H1 (cell line): ENCODE measurements at regions not wholly inside any gene's neighbourhood (a gene's known extent, or its start where the extent isn't known, plus 50 kb on each side); places are given as distances from the start of the nearest gene placed in this dataset.

Experiments used
- CTCF ChIA-PET: fragments of 300-600 bp; sonication (Branson Sonifier 250); formaldehyde crosslinking; loops from one replicate; lab custom pipeline; 2021; ENCODE audit not compliant: partially characterized antibody; lab: Charles Lee
- POLR2A ChIA-PET: fragments of 300-600 bp; sonication (Branson Sonifier 250); formaldehyde crosslinking; loops from one replicate; lab custom pipeline; 2021; ENCODE audit warnings: inconsistent platforms; ENCODE audit not compliant: partially characterized antibody; lab: Charles Lee
- DNase-seq, 2 experiments: peaks; one replicate each; pipeline versions ENCODE4 v3.0.0 to v3.0.0-alpha.2; 2010 to 2022; ENCODE audit warnings: low spot score in 2 of 2, low read depth in 1 of 2, mixed read lengths in 1 of 2
- FAIRE-seq: peaks from 2 replicates; lab custom pipeline; 2011; peaks lifted over from hg19 to GRCh38; lab: Jason Lieb, UNC
- H2AFZ ChIP-seq: 2 replicates; pipeline ENCODE4 v1.8.1; 2012; ENCODE audit warnings: low read length, inconsistent platforms
- H2AK5ac ChIP-seq: 2 replicates; pipeline ENCODE4 v1.6.1; 2013; ENCODE audit warnings: low read depth, low read length
- H2BK120ac ChIP-seq: replicated peaks from 2 replicates; pipeline ENCODE3; 2013; ENCODE audit warnings: low read depth, low read length, inconsistent platforms
- H2BK12ac ChIP-seq: 2 replicates; pipeline ENCODE4 v1.6.1; 2013; ENCODE audit warnings: low read depth, low read length
- H2BK15ac ChIP-seq: 2 replicates; pipeline ENCODE4 v1.6.1; 2013; ENCODE audit warnings: low read length
- H2BK20ac ChIP-seq: 2 replicates; pipeline ENCODE4 v1.6.1; 2013; ENCODE audit warnings: low read length
- H2BK5ac ChIP-seq: 2 replicates; pipeline ENCODE4 v1.6.1; 2013; ENCODE audit warnings: low read depth, low read length
- H3K14ac ChIP-seq: 2 replicates; pipeline ENCODE4 v1.6.1; 2013; ENCODE audit warnings: inconsistent platforms; ENCODE audit not compliant: insufficient read length
- H3K18ac ChIP-seq: 2 replicates; pipeline ENCODE4 v1.6.1; 2013; ENCODE audit warnings: low read length; ENCODE audit errors: extremely low read depth
- H3K23ac ChIP-seq: 2 replicates; pipeline ENCODE4 v1.6.1; 2013; ENCODE audit warnings: inconsistent platforms; ENCODE audit not compliant: insufficient read length
- H3K23me2 ChIP-seq: 2 replicates; pipeline ENCODE4 v1.6.1; 2013; ENCODE audit warnings: low read depth, low read length
- H3K27ac ChIP-seq: 2 replicates; pipeline ENCODE4 v1.6.1; 2011; ENCODE audit warnings: low read depth, low read length, inconsistent platforms
- H3K27me3 ChIP-seq, 4 experiments: replicated peaks in 1 of 4; 1 replicate in 1 of 4; 2 replicates in 3 of 4; pipeline versions ENCODE4 v1.6.1 to v1.8.1; 2011 to 2013; ENCODE audit warnings: low read length in 3 of 4, mild to moderate bottlenecking in 3 of 4, inconsistent platforms in 2 of 4, mixed read lengths in 2 of 4, moderate library complexity in 1 of 4; ENCODE audit not compliant: control insufficient read depth in 3 of 4, insufficient read depth in 3 of 4; ENCODE audit errors: extremely low read depth in 1 of 4
- H3K36me3 ChIP-seq, 4 experiments: 2 replicates each; pipeline versions ENCODE4 v1.6.1 to v1.8.1; 2011 to 2013; ENCODE audit warnings: mild to moderate bottlenecking in 4 of 4, low read length in 3 of 4, moderate library complexity in 2 of 4, control low read depth in 1 of 4, inconsistent platforms in 1 of 4; ENCODE audit not compliant: insufficient read depth in 4 of 4, control insufficient read depth in 2 of 4
- H3K4ac ChIP-seq: replicated peaks from 2 replicates; pipeline ENCODE3; 2013; ENCODE audit warnings: low read length, low read depth, mixed read lengths, inconsistent platforms; ENCODE audit not compliant: insufficient read length
- H3K4me1 ChIP-seq, 4 experiments: replicated peaks in 1 of 4; 1 replicate in 1 of 4; 2 replicates in 3 of 4; pipeline versions ENCODE4 v1.6.1 to v1.8.1; 2011 to 2013; ENCODE audit warnings: low read length in 3 of 4, inconsistent platforms in 2 of 4, mixed read lengths in 1 of 4; ENCODE audit not compliant: insufficient read depth in 4 of 4, control insufficient read depth in 3 of 4
- H3K4me2 ChIP-seq, 2 experiments: 2 replicates each; pipeline versions ENCODE4 v1.6.1 to v1.8.1; 2011 to 2013; ENCODE audit warnings: low read depth in 2 of 2, low read length in 2 of 2, control low read depth in 1 of 2, inconsistent platforms in 1 of 2, mild to moderate bottlenecking in 1 of 2; ENCODE audit not compliant: insufficient read depth in 1 of 2
- H3K4me3 ChIP-seq, 4 experiments: fragments of 200-600, 300-600 bp in 1 of 4; sonication (generic), shearing (Covaris generic), sonication (Bioruptor Twin) in 1 of 4; 2 replicates each; pipeline versions ENCODE4 v1.5.1 to v1.8.1; 2011 to 2016; ENCODE audit warnings: low read length in 4 of 4, low read depth in 3 of 4, control low read depth in 2 of 4, inconsistent platforms in 2 of 4, mild to moderate bottlenecking in 2 of 4, mixed read lengths in 1 of 4, moderate library complexity in 1 of 4; ENCODE audit not compliant: insufficient read depth in 2 of 4; ENCODE audit errors: extremely low read depth in 1 of 4
- H3K56ac ChIP-seq: replicated peaks from 2 replicates; pipeline ENCODE3; 2013; ENCODE audit warnings: low read depth, mild to moderate bottlenecking, mixed read lengths, low read length, inconsistent platforms; ENCODE audit not compliant: insufficient read length
- H3K79me1 ChIP-seq: 2 replicates; pipeline ENCODE4 v1.6.1; 2013; ENCODE audit warnings: low read depth, low read length, control low read depth
- H3K79me2 ChIP-seq, 2 experiments: 2 replicates each; pipeline versions ENCODE4 v1.6.1 to v1.8.1; 2012 to 2013; ENCODE audit warnings: low read length in 2 of 2, mild to moderate bottlenecking in 2 of 2, inconsistent platforms in 1 of 2; ENCODE audit not compliant: insufficient read depth in 2 of 2, control insufficient read depth in 1 of 2
- H3K9ac ChIP-seq, 4 experiments: replicated peaks in 1 of 4; 1 replicate in 1 of 4; 2 replicates in 3 of 4; pipeline versions ENCODE4 v1.6.1 to v1.8.1; 2011 to 2013; ENCODE audit warnings: low read depth in 3 of 4, low read length in 3 of 4, control low read depth in 2 of 4, mild to moderate bottlenecking in 2 of 4, moderate library complexity in 2 of 4, inconsistent platforms in 1 of 4; ENCODE audit errors: extremely low read depth in 1 of 4
- H3K9me3 ChIP-seq, 2 experiments: 2 replicates each; pipeline versions ENCODE4 v1.6.1 to v1.8.1; 2012 to 2013; ENCODE audit warnings: mild to moderate bottlenecking in 2 of 2, moderate library complexity in 2 of 2, control low read depth in 1 of 2, inconsistent platforms in 1 of 2, low read depth in 1 of 2, low read length in 1 of 2, mixed read lengths in 1 of 2; ENCODE audit not compliant: insufficient read depth in 2 of 2
- H4K20me1 ChIP-seq, 2 experiments: replicated peaks in 1 of 2; 2 replicates each; pipeline versions ENCODE3 to v1.8.1; 2011 to 2013; ENCODE audit warnings: inconsistent platforms in 2 of 2, low read length in 2 of 2, mild to moderate bottlenecking in 1 of 2; ENCODE audit not compliant: insufficient read depth in 2 of 2, control insufficient read depth in 1 of 2
- H4K5ac ChIP-seq: 2 replicates; pipeline ENCODE4 v1.6.1; 2013; ENCODE audit warnings: low read length, low read depth, mixed read lengths, inconsistent platforms; ENCODE audit not compliant: insufficient read length
- H4K8ac ChIP-seq: 2 replicates; pipeline ENCODE4 v1.8.0; 2013; ENCODE audit warnings: mild to moderate bottlenecking, moderate library complexity, low read length, inconsistent platforms; ENCODE audit not compliant: insufficient read depth; ENCODE audit errors: extremely low read depth
- H4K91ac ChIP-seq: replicated peaks from 2 replicates; pipeline ENCODE3; 2013; ENCODE audit warnings: low read length, mixed read lengths, inconsistent platforms; ENCODE audit not compliant: insufficient read length
- BACH1 ChIP-seq: IDR thresholded peaks from 2 replicates; pipeline ENCODE4 v1.6.1; 2012; ENCODE audit warnings: low read length, improper control_type of control experiment
- BRCA1 ChIP-seq: IDR thresholded peaks from 2 replicates; pipeline ENCODE4 v1.6.1; 2012; ENCODE audit warnings: low read depth, low read length, improper control_type of control experiment
- CBX5 ChIP-seq: fragments of 300-800, 300-1000 bp; sonication (generic); IDR thresholded peaks from 2 replicates; pipeline ENCODE4 v1.7.1; 2016; ENCODE audit warnings: antibody characterized with exemption, low read length, low read depth
- EP300 ChIP-seq, 2 experiments: IDR thresholded peaks; 1 replicate in 1 of 2; 2 replicates in 1 of 2; pipeline ENCODE4 v1.6.1; 2011 to 2012; ENCODE audit warnings: low read depth in 2 of 2, low read length in 2 of 2, mild to moderate bottlenecking in 2 of 2, borderline replicate concordance in 1 of 2, inconsistent platforms in 1 of 2, moderate library complexity in 1 of 2
- HDAC2 ChIP-seq, 2 experiments: fragments of 300-600 bp in 1 of 2; sonication (generic) in 1 of 2; IDR thresholded peaks; 2 replicates each; pipeline ENCODE4 v1.6.1; 2011 to 2012; ENCODE audit warnings: low read depth in 2 of 2, low read length in 2 of 2, mild to moderate bottlenecking in 2 of 2, moderate library complexity in 2 of 2, borderline replicate concordance in 1 of 2, inconsistent platforms in 1 of 2
- JUN ChIP-seq: IDR thresholded peaks from 2 replicates; pipeline ENCODE4 v1.6.1; 2011; ENCODE audit warnings: low read depth, mild to moderate bottlenecking, improper control_type of control experiment, low read length
- JUND ChIP-seq: IDR thresholded peaks from 2 replicates; pipeline ENCODE4 v1.6.1; 2011; ENCODE audit warnings: mild to moderate bottlenecking, improper control_type of control experiment, low read length
- KDM5A ChIP-seq: fragments of 200-600 bp; IDR thresholded peaks from 2 replicates; pipeline ENCODE4 v1.7.1; 2012; ENCODE audit warnings: mild to moderate bottlenecking, low read length, inconsistent platforms, mixed read lengths
- NANOG ChIP-seq: IDR thresholded peaks from 2 replicates; pipeline ENCODE4 v1.6.1; 2011; ENCODE audit warnings: low read length, low read depth, mild to moderate bottlenecking, inconsistent platforms; ENCODE audit not compliant: insufficient read depth, poor library complexity, severe bottlenecking
- POU5F1 ChIP-seq: IDR thresholded peaks from 2 replicates; pipeline ENCODE4 v1.6.1; 2011; ENCODE audit warnings: low read depth, mild to moderate bottlenecking, low read length, moderate library complexity
- RNF2 ChIP-seq: fragments of 200-900, 300-1000 bp; sonication (generic); IDR thresholded peaks from 2 replicates; pipeline ENCODE4 v1.7.1; 2016; ENCODE audit warnings: borderline replicate concordance, low read depth, mild to moderate bottlenecking, antibody characterized with exemption, low read length; ENCODE audit not compliant: poor library complexity, severe bottlenecking; ENCODE audit errors: missing control alignments
- SP1 ChIP-seq: IDR thresholded peaks from 2 replicates; pipeline ENCODE4 v1.6.1; 2011; ENCODE audit warnings: low read depth, low read length
- SUZ12 ChIP-seq: fragments of 200-600 bp; sonication (generic); IDR thresholded peaks from 2 replicates; pipeline ENCODE4 v1.6.1; 2012; ENCODE audit warnings: mild to moderate bottlenecking, inconsistent platforms, low read length, moderate library complexity, mixed read lengths
- TCF12 ChIP-seq: IDR thresholded peaks from 2 replicates; pipeline ENCODE4 v1.6.1; 2011; ENCODE audit warnings: low read depth, mild to moderate bottlenecking, low read length
- TEAD4 ChIP-seq: IDR thresholded peaks from 2 replicates; pipeline ENCODE4 v1.6.1; 2012; ENCODE audit warnings: low read depth, low read length, inconsistent platforms, mixed read lengths
- WGBS, 2 experiments: shearing (Covaris generic) in 1 of 2; methylation state at CpG; one replicate each; pipeline versions ENCODE4 v1.1.6 to v1.1.7; 2013 to 2015; ENCODE audit warnings: low lambda C conversion rate in 2 of 2, mixed read lengths in 2 of 2, inconsistent platforms in 1 of 2, low coverage in 1 of 2, missing lambda C conversion rate in 1 of 2; ENCODE audit not compliant: insufficient replicate concordance in 2 of 2, insufficient coverage in 1 of 2, insufficient read length in 1 of 2; ENCODE audit errors: extremely low coverage in 1 of 2, missing lambda C conversion rate in 1 of 2; 5-methylcytosine and 5-hydroxymethylcytosine counted together

DNA sequence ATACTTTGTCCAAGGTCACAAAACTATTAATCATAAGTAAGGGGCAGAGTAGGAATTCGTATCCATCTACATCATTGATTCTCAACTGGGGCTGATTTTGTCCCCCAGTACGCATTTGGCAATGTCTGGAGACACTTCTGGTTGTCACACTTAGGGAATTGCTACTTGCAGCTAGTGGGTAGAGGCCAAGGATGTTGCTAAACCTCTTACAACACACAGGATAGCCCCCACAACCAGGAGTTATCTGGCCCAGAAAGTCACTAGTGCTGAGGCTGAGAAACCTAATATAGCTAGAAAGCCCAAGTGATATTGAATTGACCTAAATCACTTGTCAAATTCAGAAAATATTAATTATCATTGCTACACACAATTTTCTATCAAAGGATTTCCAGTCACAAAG, 120.4 kb upstream of the ABCA1 start:
- Histone ChIP-seq H3K27ac (no peak overlapping the region), H3K18ac (no peak overlapping the region), H3K4me2 (no peak overlapping the region), H2BK120ac (no peak overlapping the region), H3K23ac (no peak overlapping the region), H3K9ac (no peak overlapping the region), H2BK15ac (no peak overlapping the region), H2BK12ac (no peak overlapping the region), H4K91ac (no peak overlapping the region), H3K79me1 (no peaks in the 10 kb centered on the region), H3K23me2 (no peaks in the 10 kb centered on the region), H2BK5ac (no peak overlapping the region), H2AK5ac (no peak overlapping the region), H3K56ac (no peak overlapping the region), H4K20me1 (no peaks in the 10 kb centered on the region), H3K79me2 (no peaks in the 10 kb centered on the region), H3K36me3 (no peaks in the 10 kb centered on the region), H3K27me3 (no peaks in the 10 kb centered on the region), H2AFZ (no peak overlapping the region), H3K14ac (no peak overlapping the region), H4K5ac (no peak overlapping the region), H3K9me3 (no peaks in the 10 kb centered on the region), H3K4me1 (peaks cover 0 to 6% (median 2%) of the 10 kb centered on the region in 4 experiments; a peak in 2 of 7 replicates), H3K4ac (no peak overlapping the region), H3K4me3 (no peak overlapping the region), H2BK20ac (no peak overlapping the region), H4K8ac (no peak overlapping the region)
- ChIA-PET POLR2A (no interaction called here), CTCF (interaction anchor here (0.8 kb wide), 1 partner anchor 9 kb away, joined by 4 read pairs; no protein-coding TSS in a partner anchor)
- DNase-seq (no peak), FAIRE-seq (no peak)
- WGBS, 2 experiments, result 39% methylated on average over 2 of the region's 2 CpGs; no CpG with 5 or more reads in 1 of the 2 experiments
- TF ChIP-seq JUND, result no peak
- no peak for TF ChIP-seq EP300 (IDR thresholded peaks at IDR 0.05; ENCODE audit: borderline replicate concordance in 1 of 2, low read depth in 2 of 2, low read length in 2 of 2)
- TF ChIP-seq SUZ12, result no peak
- TF ChIP-seq BRCA1, result no peak
- no peak for TF ChIP-seq HDAC2 (IDR thresholded peaks at IDR 0.05; ENCODE audit: borderline replicate concordance in 1 of 2, low read depth in 2 of 2, low read length in 2 of 2)
- TF ChIP-seq NANOG, result no peak
- no peak for TF ChIP-seq BACH1
- no peak for TF ChIP-seq TEAD4
- TF ChIP-seq TCF12, result no peak
- no peak for TF ChIP-seq RNF2
- no peak for TF ChIP-seq SP1
- TF ChIP-seq KDM5A, result no peak
- no peak for TF ChIP-seq CBX5
- TF ChIP-seq POU5F1, result no peak
- no peak for TF ChIP-seq JUN
